ENCODE measurements at regions not wholly inside any gene's neighbourhood (a gene's known extent, or its start where the extent isn't known, plus 50 kb on each side); places are given as distances from the start of the nearest gene placed in this dataset.

DNA sequence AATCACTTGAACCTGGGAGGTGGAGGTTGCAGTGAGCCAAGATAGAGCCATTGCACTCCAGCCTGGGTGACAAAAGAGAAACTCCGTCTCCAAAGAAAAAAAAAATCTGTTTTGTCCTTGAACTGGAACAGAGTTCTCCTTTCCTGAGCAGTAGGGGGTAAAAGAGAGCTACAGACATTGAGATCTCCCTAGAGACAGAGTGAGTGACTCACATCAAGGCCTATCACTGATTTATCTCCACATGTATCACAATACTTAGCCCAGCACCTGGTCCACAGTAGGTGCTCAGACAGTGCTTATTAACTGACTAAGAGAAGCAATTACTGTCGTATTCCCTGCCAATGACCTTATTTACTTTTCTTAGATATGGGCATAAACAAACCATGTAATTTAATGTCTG, 354.1 kb upstream of the C1orf87 start:
- DNase-seq (no peak), ATAC-seq (no peak)
- Histone ChIP-seq H3K27ac (no peak overlapping the region), H3K9me3 (no peaks in the 10 kb centered on the region), H3K36me3 (no peaks in the 10 kb centered on the region), H3K4me1 (no peaks in the 10 kb centered on the region), H3K4me3 (no peak overlapping the region), H3K27me3 (no peaks in the 10 kb centered on the region)
- intact Hi-C loops (cut with DNase I), result no loop called here
- TF ChIP-seq, protein P1, sequence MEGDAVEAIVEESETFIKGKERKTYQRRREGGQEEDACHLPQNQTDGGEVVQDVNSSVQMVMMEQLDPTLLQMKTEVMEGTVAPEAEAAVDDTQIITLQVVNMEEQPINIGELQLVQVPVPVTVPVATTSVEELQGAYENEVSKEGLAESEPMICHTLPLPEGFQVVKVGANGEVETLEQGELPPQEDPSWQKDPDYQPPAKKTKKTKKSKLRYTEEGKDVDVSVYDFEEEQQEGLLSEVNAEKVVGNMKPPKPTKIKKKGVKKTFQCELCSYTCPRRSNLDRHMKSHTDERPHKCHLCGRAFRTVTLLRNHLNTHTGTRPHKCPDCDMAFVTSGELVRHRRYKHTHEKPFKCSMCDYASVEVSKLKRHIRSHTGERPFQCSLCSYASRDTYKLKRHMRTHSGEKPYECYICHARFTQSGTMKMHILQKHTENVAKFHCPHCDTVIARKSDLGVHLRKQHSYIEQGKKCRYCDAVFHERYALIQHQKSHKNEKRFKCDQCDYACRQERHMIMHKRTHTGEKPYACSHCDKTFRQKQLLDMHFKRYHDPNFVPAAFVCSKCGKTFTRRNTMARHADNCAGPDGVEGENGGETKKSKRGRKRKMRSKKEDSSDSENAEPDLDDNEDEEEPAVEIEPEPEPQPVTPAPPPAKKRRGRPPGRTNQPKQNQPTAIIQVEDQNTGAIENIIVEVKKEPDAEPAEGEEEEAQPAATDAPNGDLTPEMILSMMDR (IDR thresholded peaks at IDR 0.05), result no peak

DNA sequence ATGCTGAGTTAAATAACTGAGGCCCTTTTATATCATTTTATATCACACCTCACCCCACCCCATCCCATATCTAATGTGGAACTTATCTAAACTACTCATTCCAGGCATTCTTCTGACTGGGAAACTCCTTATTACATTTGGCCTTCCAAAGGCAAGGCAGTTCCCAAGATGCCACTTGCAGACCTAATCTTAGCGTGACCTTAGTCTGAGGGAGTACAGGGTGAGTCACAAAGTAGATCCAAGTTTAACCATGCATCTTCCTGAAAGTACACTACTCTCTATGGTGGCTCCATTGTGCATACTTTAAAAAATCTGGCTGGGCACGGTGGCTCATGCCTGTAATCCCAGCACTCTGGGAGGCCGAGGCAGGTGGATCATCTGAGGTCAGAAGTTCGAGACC, 353.6 kb upstream of the C1orf87 start:
- DNase-seq (no peak), ATAC-seq (no peak)
- no peak overlapping the region for H3K4me3 ChIP-seq
- H3K4me1 ChIP-seq, result no peaks in the 10 kb centered on the region
- no peaks in the 10 kb centered on the region for H3K9me3 ChIP-seq
- no peaks in the 10 kb centered on the region for H3K36me3 ChIP-seq
- H3K27me3 ChIP-seq, result no peaks in the 10 kb centered on the region
- TF ChIP-seq, protein P1 (IDR thresholded peaks at IDR 0.05), result no peak
- H3K27ac ChIP-seq, result no peak overlapping the region
- intact Hi-C loops (cut with DNase I), result no loop called here

DNA sequence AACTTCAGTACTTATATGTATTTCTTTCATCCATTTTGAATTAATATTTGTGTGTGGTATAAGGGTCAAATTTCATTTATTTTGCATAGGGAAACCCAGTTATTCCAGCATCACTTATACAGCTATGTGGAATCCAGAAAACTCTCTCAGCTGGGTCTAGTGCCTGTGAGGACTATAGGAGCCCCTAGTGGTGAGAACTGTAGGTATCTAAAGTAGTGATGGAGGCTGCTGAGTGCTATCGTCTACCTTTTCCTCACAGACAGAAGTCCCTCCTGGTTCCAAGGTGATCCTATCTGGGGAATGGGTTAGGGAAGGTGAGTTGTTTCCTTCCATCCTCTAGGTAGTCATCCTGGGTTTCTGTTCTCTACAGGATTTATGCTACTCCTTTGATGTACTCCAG, 352.0 kb upstream of the C1orf87 start:
- Histone ChIP-seq H3K27ac (no peak overlapping the region), H3K4me3 (no peak overlapping the region), H3K9me3 (no peaks in the 10 kb centered on the region), H3K4me1 (no peaks in the 10 kb centered on the region), H3K36me3 (no peaks in the 10 kb centered on the region), H3K27me3 (no peaks in the 10 kb centered on the region)
- TF ChIP-seq, protein P1 (IDR thresholded peaks at IDR 0.05), result peak; percentile 19
- no peak for DNase-seq
- intact Hi-C loops (cut with DNase I), result no loop called here
- ATAC-seq, result no peak

DNA sequence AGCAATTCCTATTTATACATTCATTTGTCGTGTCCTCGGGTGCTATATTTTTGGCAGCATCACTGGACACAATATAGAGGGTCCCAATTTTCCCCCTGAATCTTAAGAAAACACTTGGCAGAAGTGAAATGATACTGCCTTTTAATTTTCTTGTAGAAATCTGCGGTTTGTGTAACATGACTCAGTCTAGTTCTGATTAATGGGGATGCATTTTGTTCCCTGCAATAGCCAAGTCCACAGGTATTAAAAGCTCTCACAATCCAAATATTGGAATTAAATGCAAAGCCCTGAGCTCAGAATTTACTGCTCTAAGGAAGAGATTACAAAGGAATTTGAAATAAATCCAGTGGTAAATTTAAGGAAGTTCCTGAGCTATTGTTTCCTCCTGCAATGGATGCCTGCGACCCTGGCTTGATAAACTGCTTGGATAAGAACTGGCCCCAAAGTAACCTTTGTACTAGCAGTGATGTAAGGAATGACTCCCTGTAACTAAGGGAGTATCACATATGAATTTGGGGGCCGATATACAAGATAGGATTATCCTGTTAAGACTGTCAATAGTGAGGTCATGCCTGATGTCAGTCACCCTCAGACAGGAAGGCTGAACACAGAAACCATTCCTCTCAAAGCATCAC, 349.7 kb upstream of the C1orf87 start:
- Histone ChIP-seq H3K4me3 (no peak overlapping the region), H3K36me3 (no peaks in the 10 kb centered on the region), H3K27me3 (no peaks in the 10 kb centered on the region), H3K4me1 (no peaks in the 10 kb centered on the region), H3K27ac (no peak overlapping the region), H3K9me3 (no peaks in the 10 kb centered on the region)
- TF ChIP-seq, protein P1 (IDR thresholded peaks at IDR 0.05), result no peak
- ATAC-seq (no peak), DNase-seq (no peak)
- intact Hi-C loops (cut with DNase I), result no loop called here

DNA sequence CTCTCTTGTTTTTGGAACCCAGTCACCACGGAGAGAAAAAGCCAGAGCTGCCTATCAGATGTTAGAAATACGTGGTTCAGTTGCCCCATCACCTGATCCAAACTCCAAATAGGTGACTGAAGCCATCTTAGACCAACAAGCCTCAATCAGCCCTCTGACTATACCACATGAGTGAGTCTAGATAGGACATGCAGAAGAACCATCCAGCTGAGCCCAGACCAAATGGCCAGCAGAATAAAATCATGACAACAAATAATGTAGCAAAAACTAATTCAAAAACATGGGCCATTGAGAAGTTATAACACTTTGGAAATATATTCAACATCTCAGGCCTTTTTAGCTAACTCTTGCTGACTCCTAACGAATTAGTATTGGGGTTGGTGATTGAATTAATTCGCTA, 348.4 kb upstream of the C1orf87 start:
- intact Hi-C loops (cut with DNase I), result no loop called here
- no peak overlapping the region for H3K27ac ChIP-seq
- ATAC-seq (no peak), DNase-seq (no peak)
- TF ChIP-seq, protein P1 (IDR thresholded peaks at IDR 0.05), result no peak
- H3K27me3 ChIP-seq, result no peaks in the 10 kb centered on the region
- H3K4me3 ChIP-seq, result no peak overlapping the region
- no peaks in the 10 kb centered on the region for H3K36me3 ChIP-seq
- H3K4me1 ChIP-seq, result no peaks in the 10 kb centered on the region
- no peaks in the 10 kb centered on the region for H3K9me3 ChIP-seq

DNA sequence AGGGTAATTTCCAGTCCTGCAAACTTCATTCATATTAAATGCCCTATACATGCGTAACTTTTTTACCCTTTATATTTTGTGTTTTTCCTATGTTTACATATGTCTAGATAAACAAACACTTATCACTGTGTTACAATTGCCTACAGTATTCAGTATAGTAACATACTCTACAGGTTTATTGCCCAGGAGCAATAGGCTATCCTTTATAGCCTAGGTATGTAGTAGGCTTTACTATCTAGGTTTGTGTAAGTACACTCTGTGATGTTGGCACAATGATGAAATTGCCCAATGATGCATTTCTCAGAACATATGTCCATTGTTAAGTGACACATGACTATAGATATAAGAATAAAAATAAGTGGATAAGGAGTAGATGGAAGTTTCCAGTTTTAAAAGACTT, 345.5 kb upstream of the C1orf87 start:
- H3K4me3 ChIP-seq, result no peak overlapping the region
- no peaks in the 10 kb centered on the region for H3K27me3 ChIP-seq
- H3K27ac ChIP-seq, result no peak overlapping the region
- no peaks in the 10 kb centered on the region for H3K4me1 ChIP-seq
- no peaks in the 10 kb centered on the region for H3K36me3 ChIP-seq
- H3K9me3 ChIP-seq, result no peaks in the 10 kb centered on the region
- DNase-seq (no peak), ATAC-seq (no peak)
- intact Hi-C loops (cut with DNase I), result no loop called here
- TF ChIP-seq, protein P1 (IDR thresholded peaks at IDR 0.05), result no peak
